Activated naive CD4-positive, alpha-beta T cell treated with anti-CD3 and anti-CD28 coated beads for 36 hours (primary cell): ENCODE measurements at regions not wholly inside any gene's neighbourhood (a gene's known extent, or its start where the extent isn't known, plus 50 kb on each side); places are given as distances from the start of the nearest gene placed in this dataset.

Experiments
- CTCF ChIA-PET: fragments of 350-600 bp; sonication (Branson Sonifier 250); formaldehyde crosslinking; loops from one replicate; lab custom pipeline; 2021; ENCODE audit warnings: antibody characterized with exemption; lab: Charles Lee
- DNase-seq: peaks from one replicate; pipeline ENCODE4 v3.0.0-alpha.2; 2020
- H3K27ac Mint-ChIP-seq: one replicate; pipeline ENCODE4 v1.8.0; 2021; ENCODE audit warnings: mild to moderate bottlenecking, mixed read lengths
- H3K27me3 Mint-ChIP-seq: one replicate; pipeline ENCODE4 v1.8.0; 2021; ENCODE audit warnings: low read depth, mixed read lengths
- H3K36me3 Mint-ChIP-seq: one replicate; pipeline ENCODE4 v1.8.0; 2021; ENCODE audit warnings: low read depth, mixed read lengths
- H3K4me1 Mint-ChIP-seq: one replicate; pipeline ENCODE4 v1.8.0; 2021; ENCODE audit warnings: low read depth, mixed read lengths
- H3K4me3 Mint-ChIP-seq: one replicate; pipeline ENCODE4 v1.8.0; 2021; ENCODE audit warnings: mild to moderate bottlenecking, moderate library complexity, mixed read lengths
- H3K9me3 Mint-ChIP-seq: one replicate; pipeline ENCODE4 v1.8.0; 2021; ENCODE audit warnings: mixed read lengths
- intact Hi-C: fragments of 100-400 bp; cut with micrococcal nuclease; formaldehyde crosslinking; loops from one replicate; pipeline ENCODE4 v1.15.1; 2023

DNA sequence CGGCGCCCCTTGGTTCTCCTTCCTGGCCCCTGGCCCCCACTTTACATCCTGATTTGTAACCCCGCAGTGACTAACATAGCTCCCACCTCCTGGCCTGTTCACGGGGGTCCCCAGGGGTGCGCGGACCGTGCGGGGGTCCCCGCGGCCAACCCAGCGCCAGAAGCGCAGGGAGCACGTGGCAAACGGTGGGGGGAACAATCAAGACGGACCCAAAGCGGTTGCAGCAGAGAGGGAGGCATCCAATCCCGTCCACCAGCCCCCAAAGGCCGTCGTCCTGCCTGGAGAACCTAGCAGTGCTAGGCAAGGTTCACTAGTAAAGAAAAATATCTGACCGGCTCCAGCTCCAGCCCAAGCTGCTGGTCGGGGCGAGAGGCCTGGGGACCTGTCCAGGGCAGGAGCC lies 201.5 kb downstream of the AUH start:
- Mint-ChIP-seq H3K4me1 (peaks cover 35% of the 10 kb centered on the region), H3K27me3 (peaks cover 9% of the 10 kb centered on the region), H3K4me3 (no peak overlapping the region), H3K36me3 (no peaks in the 10 kb centered on the region), H3K9me3 (no peaks in the 10 kb centered on the region), H3K27ac (no peak overlapping the region)
- intact Hi-C loops: no loop called here
- CTCF ChIA-PET: no interaction called here
- DNase-seq: no peak

- CTCF ChIA-PET: no interaction called here
- no peaks in the 10 kb centered on the region for H3K36me3 Mint-ChIP-seq
- H3K27me3 Mint-ChIP-seq: peaks cover 9% of the 10 kb centered on the region
- H3K9me3 Mint-ChIP-seq: no peaks in the 10 kb centered on the region
- H3K27ac Mint-ChIP-seq: peak overlapping the region; percentile 24
- DNase-seq: no peak
- no peak overlapping the region for H3K4me3 Mint-ChIP-seq
- peaks cover 37% of the 10 kb centered on the region for H3K4me1 Mint-ChIP-seq
- intact Hi-C loops: no loop called here
Observed at GRCh38 chr9:91160599-91161464, 200.9 kb downstream of the AUH start.

DNA sequence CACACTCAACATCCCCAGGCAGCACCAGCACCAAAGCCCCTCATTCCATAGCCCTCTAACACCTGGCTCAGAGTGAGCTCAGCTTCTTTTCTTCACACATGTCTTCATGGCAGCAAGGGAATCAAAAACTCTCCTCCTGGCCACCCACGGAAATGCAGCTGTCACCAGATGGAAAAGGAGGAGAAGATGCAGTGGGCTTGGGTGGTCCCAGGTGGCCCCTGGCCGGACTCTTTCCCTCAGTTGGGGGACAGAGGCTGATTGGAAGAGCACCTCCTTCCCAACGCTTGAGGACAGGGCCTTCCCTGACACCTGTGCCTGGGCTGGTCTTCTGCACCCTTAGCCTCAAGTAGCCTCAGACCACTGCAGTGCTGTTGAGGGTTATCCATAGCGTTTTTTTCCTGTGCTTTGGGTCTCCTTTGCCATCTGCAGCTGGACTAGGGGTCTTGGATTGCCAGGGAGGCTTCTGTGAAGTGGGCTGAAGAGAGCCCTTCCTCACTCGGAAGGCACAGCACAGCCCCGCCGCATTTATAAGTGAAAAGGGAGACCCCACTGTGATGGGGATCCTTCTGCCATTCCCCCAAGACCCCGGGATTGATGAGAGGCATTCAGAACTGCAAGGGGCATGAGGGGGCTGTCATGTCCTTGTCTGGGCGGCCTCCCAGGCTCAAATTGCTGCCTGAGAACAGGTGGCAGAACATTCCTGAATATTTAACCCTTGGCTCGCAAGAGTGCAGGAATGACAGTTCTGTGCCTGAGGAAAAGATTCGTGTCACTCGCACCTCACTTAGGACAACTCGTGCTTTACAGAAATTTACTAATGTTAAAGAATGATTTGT lies 200.0 kb downstream of the AUH start:
- H3K4me1 Mint-ChIP-seq: peaks cover 37% of the 10 kb centered on the region
- CTCF ChIA-PET: interaction anchor here (0.9 kb wide), 1 partner anchor 15 kb away, joined by 3 read pairs; no protein-coding TSS in a partner anchor

GRCh38 chr9:91162311-91162710 lies 199.4 kb downstream of the AUH start:
- H3K4me1 Mint-ChIP-seq: peaks cover 37% of the 10 kb centered on the region
- H3K4me3 Mint-ChIP-seq: peak overlapping the region; percentile 16
- H3K9me3 Mint-ChIP-seq: no peaks in the 10 kb centered on the region
- peak; percentile 38 for DNase-seq
- H3K36me3 Mint-ChIP-seq: no peaks in the 10 kb centered on the region
- intact Hi-C loops: loop anchor here (1.0 kb wide), 1 partner anchor 12 kb away; no protein-coding TSS in a partner anchor
- peak overlapping the region; percentile 77 for H3K27ac Mint-ChIP-seq
- H3K27me3 Mint-ChIP-seq: peaks cover 9% of the 10 kb centered on the region
- CTCF ChIA-PET: interaction anchor here (0.9 kb wide), 1 partner anchor 15 kb away, joined by 3 read pairs; no protein-coding TSS in a partner anchor

More for the DNA sequence above, 200.0 kb downstream of the AUH start:
- Mint-ChIP-seq H3K9me3 (no peaks in the 10 kb centered on the region), H3K4me3 (no peak overlapping the region), H3K27ac (peak overlapping the region; percentile 77), H3K36me3 (no peaks in the 10 kb centered on the region), H3K27me3 (peaks cover 9% of the 10 kb centered on the region)
- peak; percentile 9 for DNase-seq
- intact Hi-C loops: loop anchor here (1.0 kb wide), 1 partner anchor 13 kb away; no protein-coding TSS in a partner anchor

DNA sequence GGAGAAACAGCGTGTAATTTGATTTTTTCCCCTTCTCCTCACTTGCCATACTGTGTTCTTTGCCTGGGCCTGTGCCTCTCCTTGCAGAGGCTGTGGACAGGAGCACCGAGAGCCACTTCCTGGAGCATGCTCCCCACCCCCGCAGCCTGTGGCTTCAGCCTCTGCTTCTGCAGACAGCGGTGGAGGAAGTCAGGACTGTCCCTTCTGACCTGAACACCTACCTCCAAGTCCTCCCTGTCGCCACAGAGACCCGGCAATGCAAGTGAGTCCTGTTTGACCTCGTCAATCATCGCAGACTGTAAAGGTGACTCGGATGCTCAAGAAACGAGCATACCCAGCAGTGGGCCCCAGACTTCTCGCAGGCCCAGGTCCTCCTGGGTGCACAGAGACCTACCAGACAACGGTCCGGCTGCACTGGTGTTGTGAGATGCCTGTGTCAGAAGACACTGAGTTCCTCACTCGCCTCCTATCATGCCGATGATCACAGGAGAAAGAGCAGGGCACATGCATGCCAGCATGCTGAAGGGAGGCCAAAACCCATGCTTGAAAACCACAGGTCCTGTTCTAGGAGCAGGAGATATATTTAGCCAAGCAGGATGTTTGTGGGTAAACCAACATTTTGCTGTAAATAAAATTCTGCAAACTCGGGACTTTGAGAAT lies 198.8 kb downstream of the AUH start:
- peak overlapping the region; percentile 16 for H3K4me3 Mint-ChIP-seq
- H3K9me3 Mint-ChIP-seq: no peaks in the 10 kb centered on the region
- H3K4me1 Mint-ChIP-seq: peaks cover 37% of the 10 kb centered on the region
- DNase-seq: peak; percentile 69
- intact Hi-C loops: loop anchor here (1.0 kb wide), 1 partner anchor 11 kb away; no protein-coding TSS in a partner anchor
- H3K27ac Mint-ChIP-seq: peak overlapping the region; percentile 77
- CTCF ChIA-PET: interaction anchor here (0.9 to 1.0 kb wide), 2 partner anchors 12 to 16 kb away, joined by 3 read pairs; no protein-coding TSS in a partner anchor
- H3K27me3 Mint-ChIP-seq: peaks cover 9% of the 10 kb centered on the region
- no peaks in the 10 kb centered on the region for H3K36me3 Mint-ChIP-seq

DNA sequence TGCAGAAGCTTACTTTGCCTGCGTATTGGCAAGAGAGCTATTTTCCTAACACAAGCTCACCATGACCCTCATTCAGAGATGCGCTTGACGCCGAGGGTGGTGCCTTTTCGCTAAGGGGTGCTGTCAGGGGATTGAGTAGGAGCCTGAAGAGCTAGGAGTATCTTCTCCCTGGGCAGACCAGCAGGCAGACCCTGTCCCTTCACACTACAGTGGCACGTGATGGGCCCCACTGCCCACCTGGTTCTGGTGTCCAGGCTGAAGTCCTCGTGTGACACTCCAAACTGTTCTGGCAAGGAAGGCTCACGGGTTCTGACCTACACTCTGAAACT lies 198.3 kb downstream of the AUH start:
- Mint-ChIP-seq H3K27ac (no peak overlapping the region), H3K27me3 (peaks cover 9% of the 10 kb centered on the region), H3K4me3 (no peak overlapping the region), H3K36me3 (no peaks in the 10 kb centered on the region), H3K9me3 (no peaks in the 10 kb centered on the region), H3K4me1 (peaks cover 37% of the 10 kb centered on the region)
- CTCF ChIA-PET: interaction anchor here (1.0 kb wide), 1 partner anchor 12 kb away, joined by 3 read pairs; no protein-coding TSS in a partner anchor
- intact Hi-C loops: no loop called here
- peak; percentile 3 for DNase-seq

- peak overlapping the region; percentile 54 for H3K27ac Mint-ChIP-seq
- no peak overlapping the region for H3K4me3 Mint-ChIP-seq
- H3K4me1 Mint-ChIP-seq: peaks cover 37% of the 10 kb centered on the region
- H3K9me3 Mint-ChIP-seq: no peaks in the 10 kb centered on the region
- intact Hi-C loops: loop anchor here (1.0 kb wide), 2 partner anchors 13 to 29 kb away; no protein-coding TSS in a partner anchor
- CTCF ChIA-PET: interaction anchor here (1.0 kb wide), 1 partner anchor 11 kb away, joined by 3 read pairs; no protein-coding TSS in a partner anchor
- DNase-seq: peak; percentile 53
- H3K36me3 Mint-ChIP-seq: no peaks in the 10 kb centered on the region
- H3K27me3 Mint-ChIP-seq: peaks cover 9% of the 10 kb centered on the region
Observed at GRCh38 chr9:91163773-91164471, 197.8 kb downstream of the AUH start.
